H9 (cell line): ENCODE measurements at regions not wholly inside any gene's neighbourhood (a gene's known extent, or its start where the extent isn't known, plus 50 kb on each side); places are given as distances from the start of the nearest gene placed in this dataset.
A peak's percentile ranks its signal among the peaks of the same experiment; 100 is the strongest.

ENCODE experiments used
- DNase-seq: peaks from one replicate; pipeline ENCODE4 v3.0.0-alpha.2; 2017
- H2AFZ ChIP-seq: one replicate; pipeline ENCODE4 v1.6.1; 2013; ENCODE audit warnings: mild to moderate bottlenecking, low read length, control low read depth, moderate library complexity
- H2AK5ac ChIP-seq: 2 replicates; pipeline ENCODE4 v1.6.1; 2013; ENCODE audit warnings: low read length, control low read depth, mixed read lengths; ENCODE audit not compliant: insufficient read length
- H2BK120ac ChIP-seq: one replicate; pipeline ENCODE4 v1.6.1; 2013; ENCODE audit warnings: low read depth, mild to moderate bottlenecking, low read length, control low read depth, inconsistent platforms; ENCODE audit not compliant: poor library complexity, severe bottlenecking
- H2BK12ac ChIP-seq: 2 replicates; pipeline ENCODE4 v1.6.1; 2013; ENCODE audit warnings: low read length, control low read depth, mixed read lengths, low read depth; ENCODE audit not compliant: insufficient read length
- H2BK15ac ChIP-seq: 2 replicates; pipeline ENCODE4 v1.6.1; 2013; ENCODE audit warnings: low read depth, low read length, control low read depth
- H2BK20ac ChIP-seq: one replicate; pipeline ENCODE4 v1.6.1; 2013; ENCODE audit warnings: low read depth, mild to moderate bottlenecking, low read length, control low read depth, inconsistent platforms; ENCODE audit not compliant: poor library complexity, severe bottlenecking
- H2BK5ac ChIP-seq: 2 replicates; pipeline ENCODE4 v1.6.1; 2013; ENCODE audit warnings: low read length, control low read depth, mixed read lengths; ENCODE audit not compliant: insufficient read length
- H3K14ac ChIP-seq: 2 replicates; pipeline ENCODE4 v1.6.1; 2013; ENCODE audit warnings: low read length, control low read depth; ENCODE audit not compliant: insufficient read depth
- H3K18ac ChIP-seq: 2 replicates; pipeline ENCODE4 v1.6.1; 2013; ENCODE audit warnings: low read depth, mild to moderate bottlenecking, mixed read lengths, low read length, control low read depth; ENCODE audit not compliant: insufficient read length
- H3K23ac ChIP-seq: 2 replicates; pipeline ENCODE4 v1.6.1; 2013; ENCODE audit warnings: low read length, control low read depth, mixed read lengths, low read depth; ENCODE audit not compliant: insufficient read length
- H3K23me2 ChIP-seq: 2 replicates; pipeline ENCODE4 v1.6.1; 2013; ENCODE audit warnings: low read depth, mild to moderate bottlenecking, mixed read lengths, low read length, control low read depth; ENCODE audit not compliant: insufficient read length, poor library complexity, severe bottlenecking
- H3K27ac ChIP-seq: 2 replicates; pipeline ENCODE4 v1.5.1; 2013; ENCODE audit warnings: low read length, control low read depth, mixed read lengths, low read depth; ENCODE audit not compliant: insufficient read length
- H3K27me3 ChIP-seq: 2 replicates; pipeline ENCODE4 v1.6.1; 2013; ENCODE audit warnings: low read length, control low read depth, inconsistent platforms; ENCODE audit not compliant: insufficient read depth
- H3K4ac ChIP-seq: 2 replicates; pipeline ENCODE4 v1.6.1; 2013; ENCODE audit warnings: low read depth, mild to moderate bottlenecking, control low read depth, inconsistent platforms, low read length, moderate library complexity
- H3K4me1 ChIP-seq: 2 replicates; pipeline ENCODE4 v1.6.1; 2013; ENCODE audit warnings: low read length, control low read depth, inconsistent platforms; ENCODE audit not compliant: insufficient read depth
- H3K4me2 ChIP-seq: 2 replicates; pipeline ENCODE4 v1.6.1; 2013; ENCODE audit warnings: low read length, control low read depth, mixed read lengths; ENCODE audit not compliant: insufficient read length, insufficient read depth
- H3K56ac ChIP-seq: 2 replicates; pipeline ENCODE4 v1.6.1; 2013; ENCODE audit warnings: low read depth, mild to moderate bottlenecking, mixed read lengths, low read length, control low read depth; ENCODE audit not compliant: insufficient read length
- H3K79me1 ChIP-seq: 2 replicates; pipeline ENCODE4 v1.6.1; 2013; ENCODE audit warnings: low read depth, mild to moderate bottlenecking, moderate library complexity, low read length, control low read depth, inconsistent platforms; ENCODE audit not compliant: insufficient read depth, poor library complexity, severe bottlenecking
- H3K79me2 ChIP-seq: 2 replicates; pipeline ENCODE4 v1.6.1; 2013; ENCODE audit warnings: low read length, control low read depth, inconsistent platforms; ENCODE audit not compliant: insufficient read depth
- H3K9ac ChIP-seq: 2 replicates; pipeline ENCODE4 v1.6.1; 2013; ENCODE audit warnings: low read length, control low read depth, mixed read lengths; ENCODE audit not compliant: insufficient read length; ENCODE audit errors: extremely low read depth
- H3K9me3 ChIP-seq: one replicate; pipeline ENCODE4 v1.6.1; 2013; ENCODE audit warnings: low read depth, low read length, inconsistent platforms; ENCODE audit not compliant: control insufficient read depth
- H3T11ph ChIP-seq: one replicate; pipeline ENCODE4 v1.6.1; 2013; ENCODE audit warnings: mild to moderate bottlenecking, low read length, control low read depth, inconsistent platforms
- H4K20me1 ChIP-seq: one replicate; pipeline ENCODE4 v1.6.1; 2013; ENCODE audit not compliant: control insufficient read depth, insufficient read length, insufficient read depth
- H4K5ac ChIP-seq: 2 replicates; pipeline ENCODE4 v1.6.1; 2013; ENCODE audit warnings: low read depth, mild to moderate bottlenecking, mixed read lengths, low read length, control low read depth; ENCODE audit not compliant: insufficient read length
- H4K8ac ChIP-seq: replicated peaks from 2 replicates; pipeline ENCODE4 v1.6.1; 2013; ENCODE audit warnings: low read length, control low read depth, mixed read lengths, low read depth; ENCODE audit not compliant: insufficient read length
- H4K91ac ChIP-seq: 2 replicates; pipeline ENCODE4 v1.6.1; 2013; ENCODE audit warnings: low read depth, mild to moderate bottlenecking, moderate library complexity, mixed read lengths, low read length, control low read depth; ENCODE audit not compliant: insufficient read length
- H3K27ac Mint-ChIP-seq, 3 experiments: 2 replicates in 2 of 3; 3 replicates in 1 of 3; pipeline ENCODE4 v1.8.0; 2020 to 2021; ENCODE audit warnings: mixed read lengths in 3 of 3, mild to moderate bottlenecking in 1 of 3, moderate library complexity in 1 of 3
- H3K27me3 Mint-ChIP-seq: 2 replicates; pipeline ENCODE4 v1.8.0; 2021; ENCODE audit warnings: low read depth, mild to moderate bottlenecking, moderate library complexity, mixed read lengths
- H3K36me3 Mint-ChIP-seq, 3 experiments: 2 replicates in 2 of 3; 3 replicates in 1 of 3; pipeline ENCODE4 v1.8.0; 2020 to 2021; ENCODE audit warnings: low read depth in 3 of 3, mixed read lengths in 3 of 3; ENCODE audit not compliant: insufficient read depth in 1 of 3
- H3K4me1 Mint-ChIP-seq, 2 experiments: 2 replicates each; pipeline ENCODE4 v1.8.0; 2020; ENCODE audit warnings: mixed read lengths in 2 of 2
- H3K4me3 Mint-ChIP-seq, 2 experiments: 2 replicates in 1 of 2; 3 replicates in 1 of 2; pipeline ENCODE4 v1.8.0; 2020 to 2021; ENCODE audit warnings: mild to moderate bottlenecking in 2 of 2, mixed read lengths in 2 of 2, moderate library complexity in 1 of 2
- H3K9me3 Mint-ChIP-seq, 2 experiments: 2 replicates in 1 of 2; 3 replicates in 1 of 2; pipeline ENCODE4 v1.8.0; 2020; ENCODE audit warnings: mild to moderate bottlenecking in 2 of 2, mixed read lengths in 2 of 2, moderate library complexity in 1 of 2
- CTCF ChIP-seq: fragments of 200-600 bp; sonication (generic); conservative IDR thresholded peaks from 3 replicates; pipeline ENCODE4 v1.8.0; 2021; ENCODE audit warnings: antibody characterized with exemption, mild to moderate bottlenecking
- WGBS: extraction: QIAGEN DNeasy Blood & Tissue Kit; methylation state at CpG from one replicate; pipeline ENCODE4 v1.1.7; 2013; ENCODE audit warnings: missing lambda C conversion rate, low lambda C conversion rate, mixed read lengths; ENCODE audit not compliant: insufficient read length; ENCODE audit errors: extremely low coverage; 5-methylcytosine and 5-hydroxymethylcytosine counted together

DNA sequence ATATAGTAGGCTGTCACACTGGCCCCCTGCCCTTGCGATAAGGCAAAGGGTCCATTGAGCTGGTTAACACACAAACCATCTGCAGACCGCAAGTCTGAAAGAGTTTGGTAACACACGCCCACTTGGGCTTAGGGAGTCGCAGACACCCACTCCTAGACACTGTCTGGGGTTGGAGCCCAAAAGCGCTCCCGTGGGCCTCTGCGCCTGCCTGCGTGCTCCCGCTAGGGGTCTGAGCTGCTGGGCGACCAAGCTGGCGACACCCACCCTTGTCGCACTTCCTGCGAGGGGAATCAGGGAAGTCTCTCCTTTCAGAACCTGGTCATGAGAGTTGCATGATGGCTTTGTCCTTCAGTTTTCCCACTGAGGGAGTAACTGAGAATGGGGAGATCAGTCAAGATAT is 653.0 kb downstream of the HTR1B start:
- Mint-ChIP-seq H3K36me3 (no peaks in the 10 kb centered on the region), H3K9me3 (no peaks in the 10 kb centered on the region), H3K4me1 (peaks cover 6 to 9% of the 10 kb centered on the region in 2 experiments), H3K4me3 (no peak overlapping the region), H3K27ac (0 out of 7 replicates have a peak overlapping the region, but pooled peaks of 1 of the 3 experiments have one; percentile 48), H3K27me3 (no peaks in the 10 kb centered on the region)
- Histone ChIP-seq H3K79me1 (no peaks in the 10 kb centered on the region), H3K9ac (no peak overlapping the region), H3K4ac (no peak overlapping the region), H3K18ac (no peak overlapping the region), H3K23ac (no peak overlapping the region), H4K5ac (no peak overlapping the region), H3K56ac (no peak overlapping the region), H3K4me1 (no peaks in the 10 kb centered on the region; the same call in 1 of the 2 replicates), H4K20me1 (no peaks in the 10 kb centered on the region), H2BK120ac (no peak overlapping the region), H3K27ac (no peak overlapping the region), H3K27me3 (no peaks in the 10 kb centered on the region), H3T11ph (no peak overlapping the region), H4K91ac (no peak overlapping the region), H2BK20ac (no peak overlapping the region), H2AK5ac (no peak overlapping the region), H3K23me2 (no peaks in the 10 kb centered on the region), H3K14ac (no peak overlapping the region), H3K79me2 (no peaks in the 10 kb centered on the region), H4K8ac (no peak overlapping the region), H2BK15ac (no peak overlapping the region), H2BK12ac (no peak overlapping the region), H3K4me2 (no peak overlapping the region), H3K9me3 (no peaks in the 10 kb centered on the region), H2AFZ (no peak overlapping the region), H2BK5ac (no peak overlapping the region)
- WGBS: no CpG with 5 or more reads among the region's 13 CpGs
- no peak for DNase-seq
- TF ChIP-seq CTCF: no peak
